ENCODE measurements at regions not wholly inside any gene's neighbourhood (a gene's known extent, or its start where the extent isn't known, plus 50 kb on each side); places are given as distances from the start of the nearest gene placed in this dataset.

DNA sequence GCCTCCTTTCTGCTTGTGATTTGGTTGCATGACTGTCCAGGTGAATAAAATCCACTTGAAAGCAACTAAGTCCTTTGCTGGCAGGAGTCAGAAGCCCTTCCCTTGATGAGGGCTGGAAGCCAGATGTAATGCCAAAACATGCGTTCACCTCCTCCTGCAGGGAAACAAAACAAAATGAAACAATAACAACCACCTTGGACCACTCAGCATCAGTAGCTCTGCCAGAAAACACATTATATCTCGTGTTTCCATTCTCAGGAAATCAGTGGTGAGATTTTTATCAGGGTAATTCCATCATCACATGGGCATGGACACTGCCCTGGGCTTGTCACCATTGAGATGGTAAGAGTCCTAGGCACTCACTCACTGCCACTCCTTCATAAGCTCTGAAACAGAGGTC lies 350.3 kb upstream of the ACTBL2 start:
- no peak for TF ChIP-seq EZH2 (IDR thresholded peaks at IDR 0.05; ENCODE audit: borderline replicate concordance, low read depth, low read length, poor library complexity, severe bottlenecking)
- TF ChIP-seq, protein P1, sequence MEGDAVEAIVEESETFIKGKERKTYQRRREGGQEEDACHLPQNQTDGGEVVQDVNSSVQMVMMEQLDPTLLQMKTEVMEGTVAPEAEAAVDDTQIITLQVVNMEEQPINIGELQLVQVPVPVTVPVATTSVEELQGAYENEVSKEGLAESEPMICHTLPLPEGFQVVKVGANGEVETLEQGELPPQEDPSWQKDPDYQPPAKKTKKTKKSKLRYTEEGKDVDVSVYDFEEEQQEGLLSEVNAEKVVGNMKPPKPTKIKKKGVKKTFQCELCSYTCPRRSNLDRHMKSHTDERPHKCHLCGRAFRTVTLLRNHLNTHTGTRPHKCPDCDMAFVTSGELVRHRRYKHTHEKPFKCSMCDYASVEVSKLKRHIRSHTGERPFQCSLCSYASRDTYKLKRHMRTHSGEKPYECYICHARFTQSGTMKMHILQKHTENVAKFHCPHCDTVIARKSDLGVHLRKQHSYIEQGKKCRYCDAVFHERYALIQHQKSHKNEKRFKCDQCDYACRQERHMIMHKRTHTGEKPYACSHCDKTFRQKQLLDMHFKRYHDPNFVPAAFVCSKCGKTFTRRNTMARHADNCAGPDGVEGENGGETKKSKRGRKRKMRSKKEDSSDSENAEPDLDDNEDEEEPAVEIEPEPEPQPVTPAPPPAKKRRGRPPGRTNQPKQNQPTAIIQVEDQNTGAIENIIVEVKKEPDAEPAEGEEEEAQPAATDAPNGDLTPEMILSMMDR (conservative IDR thresholded peaks at IDR 0.05; ENCODE audit: low read depth, low read length): no peak
